Activated T-helper 1 cell treated with anti-CD3 and anti-CD28 coated beads, Interleukin-12 subunit alpha, Interleukin-12 subunit beta, Interleukin-2, Interleukin-4 antibody, amounts not matched to agents 30 ng/mL and 10 ng/mL and 1 ng/mL, durations not matched to agents 14 hours and 24 hours and 36 hours (primary cell): ENCODE measurements at regions not wholly inside any gene's neighbourhood (a gene's known extent, or its start where the extent isn't known, plus 50 kb on each side); places are given as distances from the start of the nearest gene placed in this dataset.

Source experiments
- DNase-seq: peaks from one replicate; pipeline ENCODE4 v3.0.0; 2021; ENCODE audit warnings: low spot score
- H3K27ac Mint-ChIP-seq: one replicate; pipeline ENCODE4 v1.8.0; 2021; ENCODE audit warnings: mild to moderate bottlenecking, mixed read lengths
- H3K27me3 Mint-ChIP-seq: one replicate; pipeline ENCODE4 v1.8.0; 2022; ENCODE audit warnings: mild to moderate bottlenecking, moderate library complexity, mixed read lengths; ENCODE audit not compliant: insufficient read depth
- H3K36me3 Mint-ChIP-seq: one replicate; pipeline ENCODE4 v1.8.0; 2021; ENCODE audit warnings: low read depth, mixed read lengths
- H3K4me1 Mint-ChIP-seq: one replicate; pipeline ENCODE4 v1.8.0; 2021; ENCODE audit warnings: low read depth, mixed read lengths
- H3K4me3 Mint-ChIP-seq: one replicate; pipeline ENCODE4 v1.8.0; 2021; ENCODE audit warnings: mild to moderate bottlenecking, moderate library complexity, mixed read lengths
- H3K9me3 Mint-ChIP-seq: one replicate; pipeline ENCODE4 v1.8.0; 2021; ENCODE audit warnings: mixed read lengths
- intact Hi-C: fragments of 100-400 bp; cut with micrococcal nuclease; formaldehyde crosslinking; loops from one replicate; pipeline ENCODE4 v1.15.1; 2024

DNA sequence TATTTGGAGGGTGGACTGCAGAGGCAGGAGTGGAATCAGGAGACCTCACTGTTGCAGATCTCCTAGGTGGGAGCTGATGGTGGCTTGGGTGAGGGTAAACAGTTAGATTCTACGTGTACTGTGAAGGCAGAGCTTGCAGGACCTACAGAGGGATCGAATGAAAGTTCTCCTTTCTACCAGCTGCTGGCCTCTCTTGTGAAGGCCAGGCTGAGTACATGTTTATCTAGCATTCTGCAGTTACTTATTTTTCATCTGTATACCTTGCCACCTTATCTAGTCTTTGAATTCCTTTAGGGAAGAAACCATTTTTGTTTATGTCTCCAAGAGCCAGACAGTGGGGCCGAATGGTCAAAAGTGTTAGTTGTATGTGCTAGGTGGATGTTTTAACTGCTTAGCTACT is 57.6 kb downstream of the PTTG1 start:
- Mint-ChIP-seq H3K36me3 (peaks cover 68% of the 10 kb centered on the region), H3K27me3 (no peaks in the 10 kb centered on the region), H3K4me3 (no peak overlapping the region), H3K27ac (peak overlapping the region; percentile 77), H3K9me3 (no peaks in the 10 kb centered on the region), H3K4me1 (peaks cover 84% of the 10 kb centered on the region)
- DNase-seq, result no peak
- intact Hi-C loops, result no loop called here

DNA sequence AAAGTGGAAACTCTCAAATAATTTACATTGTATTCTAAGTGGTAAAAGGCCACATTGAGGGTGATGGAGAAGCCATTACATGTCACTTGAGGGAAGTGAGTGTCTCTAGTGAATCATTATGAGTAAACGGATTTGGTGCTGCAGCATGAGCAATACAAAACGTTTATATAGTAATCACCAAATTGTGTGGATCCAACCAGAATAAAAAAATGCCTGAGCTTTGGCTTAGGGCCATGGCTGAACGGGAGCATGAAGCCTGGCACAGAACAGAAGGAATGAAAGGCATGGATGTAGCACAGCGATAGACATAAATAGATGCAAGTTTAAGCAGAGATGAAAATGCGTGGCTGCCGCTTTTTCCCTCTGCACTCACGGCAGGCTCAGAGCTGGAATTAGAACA is 58.3 kb downstream of the PTTG1 start:
- peaks cover 70% of the 10 kb centered on the region for H3K36me3 Mint-ChIP-seq
- H3K4me1 Mint-ChIP-seq, result peaks cover 84% of the 10 kb centered on the region
- peak overlapping the region; percentile 23 for H3K4me3 Mint-ChIP-seq
- no peaks in the 10 kb centered on the region for H3K27me3 Mint-ChIP-seq
- no peaks in the 10 kb centered on the region for H3K9me3 Mint-ChIP-seq
- peak overlapping the region; percentile 77 for H3K27ac Mint-ChIP-seq
- intact Hi-C loops, result no loop called here
- DNase-seq, result no peak

DNA sequence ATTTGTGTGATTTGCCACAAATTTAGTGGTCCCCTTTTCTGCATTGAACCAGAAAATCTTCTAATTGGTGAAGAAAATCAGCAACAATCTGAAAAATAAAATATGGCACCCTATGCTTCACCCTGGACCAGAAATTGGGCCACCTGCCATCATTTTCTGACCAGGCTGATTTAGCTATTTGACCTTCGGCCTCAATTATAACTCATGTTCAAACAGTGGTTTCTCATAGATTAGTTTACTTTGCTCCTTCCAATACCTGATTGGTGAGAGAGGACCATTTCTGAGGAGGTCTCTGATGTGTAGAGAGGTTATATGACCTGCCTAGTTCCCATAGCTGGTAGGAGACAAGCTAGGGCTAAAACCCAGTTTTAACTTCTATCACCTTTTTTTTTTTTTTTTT is 59.0 kb downstream of the PTTG1 start:
- peaks cover 70% of the 10 kb centered on the region for H3K36me3 Mint-ChIP-seq
- DNase-seq, result no peak
- H3K4me1 Mint-ChIP-seq, result peaks cover 84% of the 10 kb centered on the region
- H3K4me3 Mint-ChIP-seq, result no peak overlapping the region
- intact Hi-C loops, result no loop called here
- H3K27ac Mint-ChIP-seq, result peak overlapping the region; percentile 44
- H3K9me3 Mint-ChIP-seq, result no peaks in the 10 kb centered on the region
- H3K27me3 Mint-ChIP-seq, result no peaks in the 10 kb centered on the region

DNA sequence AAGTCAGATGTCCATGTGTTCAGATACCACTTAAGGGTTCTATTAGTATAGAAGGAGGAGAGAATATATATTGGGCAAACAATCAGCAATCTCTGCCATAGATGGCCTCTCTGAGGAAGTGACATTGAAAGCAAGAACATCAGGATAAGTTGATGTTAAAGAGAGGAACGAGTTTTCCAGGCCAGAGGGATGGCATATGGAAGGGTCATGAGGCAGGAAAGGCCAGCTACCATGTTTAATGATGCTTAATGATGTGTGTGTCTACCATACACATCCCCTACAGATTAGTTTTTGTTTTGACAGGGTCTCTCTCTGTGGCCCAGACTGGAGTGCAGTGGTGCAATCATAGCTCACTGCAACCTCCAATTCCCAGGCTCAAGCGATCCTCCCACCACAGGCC is 63.0 kb downstream of the PTTG1 start:
- Mint-ChIP-seq H3K9me3 (no peaks in the 10 kb centered on the region), H3K36me3 (peaks cover 72% of the 10 kb centered on the region), H3K4me3 (no peak overlapping the region), H3K27me3 (no peaks in the 10 kb centered on the region), H3K27ac (peak overlapping the region; percentile 48), H3K4me1 (peaks cover 71% of the 10 kb centered on the region)
- intact Hi-C loops, result loop anchor here (1.0 to 2.0 kb wide), 2 partner anchors 7 to 16 kb away; no protein-coding TSS in a partner anchor
- DNase-seq, result no peak

DNA sequence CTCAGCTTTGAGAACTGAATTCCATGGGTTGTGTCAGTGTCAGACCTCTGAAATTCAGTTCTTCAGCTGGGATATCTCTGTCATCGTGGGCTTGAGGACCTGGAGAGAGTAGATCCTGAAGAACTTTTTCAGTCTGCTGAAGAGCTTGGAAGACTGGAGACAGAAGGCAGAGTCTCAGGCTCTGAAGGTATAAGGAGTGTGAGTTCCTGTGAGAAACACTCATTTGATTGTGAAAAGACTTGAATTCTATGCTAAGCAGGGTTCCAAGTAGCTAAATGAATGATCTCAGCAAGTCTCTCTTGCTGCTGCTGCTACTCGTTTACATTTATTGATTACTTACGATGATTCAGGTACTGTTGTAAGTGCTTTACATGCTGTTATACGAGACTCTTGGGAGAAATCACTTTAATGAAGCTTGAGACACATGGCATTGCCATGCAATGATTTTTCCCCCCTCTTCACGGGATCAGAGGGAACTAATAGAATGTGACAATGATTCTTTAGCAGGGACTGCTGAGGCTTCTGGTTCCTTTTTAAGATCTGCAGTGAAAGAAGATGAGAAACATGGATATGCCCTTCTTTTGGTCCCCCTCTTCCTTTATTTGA is 63.8 kb downstream of the PTTG1 start:
- Mint-ChIP-seq H3K4me1 (peaks cover 63% of the 10 kb centered on the region), H3K27ac (peak overlapping the region; percentile 16)

GRCh38 chr5:160486573-160486972 is 64.9 kb downstream of the PTTG1 start:
- Mint-ChIP-seq H3K4me1 (peaks cover 58% of the 10 kb centered on the region), H3K4me3 (peak overlapping the region; percentile 13), H3K9me3 (no peaks in the 10 kb centered on the region), H3K27ac (peak overlapping the region; percentile 79), H3K27me3 (no peaks in the 10 kb centered on the region), H3K36me3 (peaks cover 69% of the 10 kb centered on the region)
- no peak for DNase-seq
- intact Hi-C loops, result no loop called here

More for the DNA sequence above, 63.8 kb downstream of the PTTG1 start:
- DNase-seq, result no peak
- intact Hi-C loops, result loop anchor here (1.0 to 2.0 kb wide), 2 partner anchors 8 to 17 kb away; no protein-coding TSS in a partner anchor
- no peaks in the 10 kb centered on the region for H3K9me3 Mint-ChIP-seq
- H3K36me3 Mint-ChIP-seq, result peaks cover 64% of the 10 kb centered on the region
- H3K4me3 Mint-ChIP-seq, result no peak overlapping the region
- no peaks in the 10 kb centered on the region for H3K27me3 Mint-ChIP-seq

- Mint-ChIP-seq H3K36me3 (peaks cover 55% of the 10 kb centered on the region), H3K4me3 (no peak overlapping the region), H3K27me3 (no peaks in the 10 kb centered on the region), H3K4me1 (peaks cover 43% of the 10 kb centered on the region), H3K9me3 (no peaks in the 10 kb centered on the region), H3K27ac (peak overlapping the region; percentile 34)
- intact Hi-C loops, result no loop called here
- no peak for DNase-seq
These were observed 67.0 kb downstream of the PTTG1 start for GRCh38 chr5:160488394-160489325.

GRCh38 chr5:160491438-160491837 is 69.8 kb downstream of the PTTG1 start:
- intact Hi-C loops, result no loop called here
- Mint-ChIP-seq H3K27ac (no peak overlapping the region), H3K9me3 (no peaks in the 10 kb centered on the region), H3K27me3 (no peaks in the 10 kb centered on the region), H3K36me3 (peaks cover 42% of the 10 kb centered on the region), H3K4me1 (peaks cover 32% of the 10 kb centered on the region), H3K4me3 (no peak overlapping the region)
- no peak for DNase-seq

GRCh38 chr5:160492565-160492964 is 70.9 kb downstream of the PTTG1 start:
- Mint-ChIP-seq H3K27ac (no peak overlapping the region), H3K4me3 (no peak overlapping the region), H3K27me3 (no peaks in the 10 kb centered on the region), H3K4me1 (peaks cover 29% of the 10 kb centered on the region), H3K9me3 (no peaks in the 10 kb centered on the region), H3K36me3 (peaks cover 35% of the 10 kb centered on the region)
- intact Hi-C loops, result no loop called here
- no peak for DNase-seq

- intact Hi-C loops, result no loop called here
These were observed 72.2 kb downstream of the PTTG1 start for GRCh38 chr5:160493806-160494338.

GRCh38 chr5:160494451-160494850 is 72.8 kb downstream of the PTTG1 start:
- H3K9me3 Mint-ChIP-seq, result no peaks in the 10 kb centered on the region
- no peak for DNase-seq
- peaks cover 24% of the 10 kb centered on the region for H3K4me1 Mint-ChIP-seq
- H3K27me3 Mint-ChIP-seq, result no peaks in the 10 kb centered on the region
- no peak overlapping the region for H3K4me3 Mint-ChIP-seq
- H3K27ac Mint-ChIP-seq, result peak overlapping the region; percentile 18
- intact Hi-C loops, result no loop called here
- H3K36me3 Mint-ChIP-seq, result peaks cover 23% of the 10 kb centered on the region

More at GRCh38 chr5:160493806-160494338, 72.2 kb downstream of the PTTG1 start:
- Mint-ChIP-seq H3K9me3 (no peaks in the 10 kb centered on the region), H3K36me3 (peaks cover 29% of the 10 kb centered on the region), H3K27ac (peak overlapping the region; percentile 9), H3K4me3 (no peak overlapping the region), H3K4me1 (peaks cover 24% of the 10 kb centered on the region), H3K27me3 (no peaks in the 10 kb centered on the region)
- no peak for DNase-seq

DNA sequence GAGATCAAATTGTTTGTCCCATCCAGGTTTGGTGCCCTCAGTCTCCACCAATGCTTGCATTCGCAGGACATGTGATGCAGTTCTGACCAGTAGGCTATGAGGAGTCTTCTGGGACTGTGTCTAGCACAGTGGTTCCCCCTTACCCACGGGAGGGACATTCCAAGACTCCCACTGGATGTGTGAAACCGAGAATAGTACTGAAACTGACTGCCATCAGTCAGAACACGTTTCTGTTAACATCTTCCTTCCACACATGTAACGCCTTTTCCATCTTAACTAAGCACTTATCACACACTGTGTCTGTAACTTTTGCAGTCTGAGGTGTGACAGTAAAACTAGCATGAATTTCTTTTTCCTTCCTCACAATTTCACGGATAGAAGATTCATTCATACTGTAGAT is 74.7 kb downstream of the PTTG1 start:
- Mint-ChIP-seq H3K4me1 (peaks cover 29% of the 10 kb centered on the region), H3K9me3 (no peaks in the 10 kb centered on the region), H3K27ac (peak overlapping the region; percentile 69), H3K4me3 (no peak overlapping the region), H3K36me3 (peaks cover 24% of the 10 kb centered on the region), H3K27me3 (no peaks in the 10 kb centered on the region)
- intact Hi-C loops, result loop anchor here (1.0 kb wide), 4 partner anchors 10 to 57 kb away; no protein-coding TSS in a partner anchor
- no peak for DNase-seq

GRCh38 chr5:160496784-160497183 is 75.1 kb downstream of the PTTG1 start:
- H3K27ac Mint-ChIP-seq, result peak overlapping the region; percentile 42
- H3K4me1 Mint-ChIP-seq, result peaks cover 29% of the 10 kb centered on the region
- intact Hi-C loops, result loop anchor here (1.0 kb wide), 4 partner anchors 10 to 57 kb away; no protein-coding TSS in a partner anchor
- H3K4me3 Mint-ChIP-seq, result no peak overlapping the region
- H3K9me3 Mint-ChIP-seq, result no peaks in the 10 kb centered on the region
- H3K27me3 Mint-ChIP-seq, result no peaks in the 10 kb centered on the region
- peaks cover 22% of the 10 kb centered on the region for H3K36me3 Mint-ChIP-seq
- no peak for DNase-seq
